Right ventricle myocardium inferior (tissue), 1 donor: ENCODE measurements at regions not wholly inside any gene's neighbourhood (a gene's known extent, or its start where the extent isn't known, plus 50 kb on each side); places are given as distances from the start of the nearest gene placed in this dataset.
"Not testable (repeated sequence)": the region's sequence is repeated elsewhere in the genome, so short reads cannot be mapped to it uniquely, and the experiment has no call there.

Experiments used
- ATAC-seq: fragments of 200-7000 bp; cut with Tn5 transposase; one replicate; pipeline ENCODE4 v1.9.1; 2020; ENCODE audit warnings: mild to moderate bottlenecking, moderate library complexity
- DNase-seq: peaks from one replicate; pipeline ENCODE4 v3.0.0; 2021; ENCODE audit errors: missing footprints
- intact Hi-C: fragments of 100-400 bp; cut with DNase I; formaldehyde crosslinking; loops from one replicate; pipeline ENCODE4 v1.11.0; 2022
- donor health status: DM: no; HTN: yes; CAD: no; lungs with severe emphysema.

GRCh38 chr7:116403265-116403664 is 96.3 kb upstream of the CAV2 start:
- no peak for DNase-seq
- peak; percentile 46 for ATAC-seq
- intact Hi-C loops, result no loop called here

GRCh38 chr7:116404389-116404788 is 95.1 kb upstream of the CAV2 start:
- no peak for ATAC-seq
- no peak for DNase-seq
- intact Hi-C loops, result no loop called here

DNA sequence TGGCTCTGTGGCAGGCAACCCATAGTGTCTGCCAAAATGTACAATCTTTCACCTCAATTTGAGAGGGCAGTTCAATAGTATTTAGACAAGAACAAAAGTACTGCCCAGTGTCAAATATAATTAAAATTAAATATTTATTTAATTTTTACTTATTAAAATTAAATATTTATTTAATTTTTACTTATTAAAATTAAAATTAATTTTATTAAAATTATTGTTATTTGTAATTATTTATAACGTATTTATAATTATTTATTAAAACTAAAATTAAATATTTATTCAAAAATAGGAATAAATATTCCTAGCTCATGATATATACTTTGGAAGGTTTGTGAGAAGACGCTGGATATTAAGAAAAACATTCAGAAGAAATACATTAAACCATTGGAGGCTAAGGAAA is 93.7 kb upstream of the CAV2 start:
- DNase-seq, result no peak
- intact Hi-C loops, result no loop called here
- ATAC-seq, result no peak

GRCh38 chr7:116407165-116407564 is 92.4 kb upstream of the CAV2 start:
- DNase-seq (no peak), ATAC-seq (no peak)
- intact Hi-C loops, result no loop called here

DNA sequence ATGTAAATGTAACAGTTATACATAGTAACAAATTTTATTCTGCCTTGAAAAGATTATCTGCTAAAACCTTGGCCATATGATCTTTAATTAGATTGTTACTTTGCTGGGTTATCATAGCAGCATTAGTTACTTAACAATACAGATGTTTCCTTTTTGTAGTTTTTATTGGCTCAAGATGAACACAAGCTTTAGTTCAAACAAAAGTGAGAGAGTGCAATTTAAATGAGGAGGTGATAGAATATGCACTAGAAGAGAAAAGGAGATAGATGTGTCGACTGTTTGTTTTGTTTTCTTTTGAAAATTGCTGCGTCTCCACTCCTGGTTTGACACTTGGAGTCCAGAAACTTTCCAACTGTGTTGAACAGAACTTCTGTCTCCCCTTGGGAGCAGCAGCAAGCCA is 91.4 kb upstream of the CAV2 start:
- DNase-seq (no peak), ATAC-seq (no peak)
- intact Hi-C loops, result no loop called here

- ATAC-seq, intact Hi-C loops: not testable (repeated sequence)
Measured at GRCh38 chr7:116408831-116409453, 90.6 kb upstream of the CAV2 start.

GRCh38 chr7:116410694-116411093 is 88.8 kb upstream of the CAV2 start:
- DNase-seq, ATAC-seq, intact Hi-C loops: not testable (repeated sequence)

More at GRCh38 chr7:116408831-116409453, 90.6 kb upstream of the CAV2 start:
- not testable (repeated sequence) for DNase-seq

GRCh38 chr7:116417593-116418345 is 81.8 kb upstream of the CAV2 start:
- DNase-seq, result no peak
- intact Hi-C loops, result no loop called here
- ATAC-seq, result no peak

DNA sequence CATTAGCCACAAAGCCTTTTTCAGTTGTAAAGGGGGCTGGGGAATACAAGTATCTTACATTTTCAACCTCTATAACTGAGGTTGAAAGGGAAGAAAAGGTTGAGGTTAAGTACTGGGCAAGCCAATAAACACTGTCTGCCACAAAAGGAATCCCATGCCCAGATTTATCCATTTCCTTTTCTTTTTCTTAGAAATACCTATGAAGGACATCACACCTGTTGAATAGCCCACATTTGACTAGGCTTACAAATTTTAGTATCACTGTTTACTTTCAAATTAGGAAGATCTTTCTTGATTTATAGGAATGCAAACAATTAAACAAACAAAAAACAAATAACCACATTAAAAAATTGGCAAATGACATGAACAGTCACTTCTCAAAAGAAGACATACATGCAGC is 81.0 kb upstream of the CAV2 start:
- DNase-seq (no peak), ATAC-seq (no peak)
- intact Hi-C loops, result no loop called here

- no peak for ATAC-seq
- no peak for DNase-seq
- intact Hi-C loops, result no loop called here
Measured at GRCh38 chr7:116420003-116420402, 79.5 kb upstream of the CAV2 start.

DNA sequence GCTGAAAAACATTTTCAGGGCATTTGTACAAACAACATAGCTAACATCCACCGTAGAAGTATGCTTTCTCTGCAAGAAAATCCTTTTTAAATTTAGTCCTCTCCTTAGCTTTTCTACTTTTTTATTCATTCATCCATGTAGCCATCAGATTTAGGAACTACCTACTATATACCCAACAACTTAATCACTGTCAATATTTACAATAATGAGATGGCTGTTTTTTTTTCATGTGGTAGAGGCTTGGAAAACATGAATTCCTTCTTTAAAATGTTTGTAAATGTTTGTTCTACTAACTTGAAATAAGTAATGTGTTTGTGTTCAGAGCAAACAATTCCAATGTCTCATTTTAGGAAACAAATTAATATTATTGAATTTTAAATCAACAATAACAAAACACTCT is 78.2 kb upstream of the CAV2 start:
- intact Hi-C loops, result no loop called here
- ATAC-seq (no peak), DNase-seq (no peak)

- ATAC-seq (no peak), DNase-seq (no peak)
- intact Hi-C loops, result no loop called here
Measured at GRCh38 chr7:116422683-116423082, 76.9 kb upstream of the CAV2 start.

- intact Hi-C loops, result no loop called here
- DNase-seq (no peak), ATAC-seq (no peak)
Measured at GRCh38 chr7:116423499-116423898, 76.0 kb upstream of the CAV2 start.

GRCh38 chr7:116425647-116426209 is 73.8 kb upstream of the CAV2 start:
- ATAC-seq, result no peak
- intact Hi-C loops, result no loop called here
- no peak for DNase-seq

- no peak for DNase-seq
- intact Hi-C loops, result no loop called here
- no peak for ATAC-seq
Measured at GRCh38 chr7:116426428-116427156, 72.9 kb upstream of the CAV2 start.

DNA sequence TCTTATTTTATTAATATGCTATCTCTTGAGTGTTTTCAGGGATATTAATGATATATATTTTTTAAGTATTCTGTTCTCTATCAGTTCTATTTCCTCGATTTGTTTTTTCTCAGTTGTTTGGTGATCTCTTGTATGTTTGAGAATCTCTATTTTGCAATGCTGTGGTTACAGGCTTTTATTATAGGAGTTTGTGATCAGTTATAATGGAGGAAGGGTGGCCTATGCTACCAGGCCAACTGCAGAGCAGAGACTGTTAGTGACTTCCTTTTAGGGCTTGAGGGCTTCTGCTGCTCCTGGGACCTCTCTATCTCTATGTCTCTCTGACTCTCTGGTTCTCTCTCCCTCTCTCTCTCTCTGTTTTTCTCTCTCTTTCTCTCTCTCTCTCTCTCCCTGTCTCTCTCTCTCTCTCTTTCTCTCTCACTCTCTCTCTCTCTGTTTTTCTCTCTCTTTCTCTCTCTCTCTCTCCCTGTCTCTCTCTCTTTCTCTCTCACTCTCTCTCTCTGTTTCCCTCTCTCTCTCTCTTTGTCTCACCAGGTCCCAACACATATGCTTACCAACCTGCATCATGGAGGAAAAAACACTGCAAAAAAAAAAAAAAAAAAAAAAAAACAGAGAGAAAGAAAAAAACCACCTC is 69.4 kb upstream of the CAV2 start:
- ATAC-seq (no peak), DNase-seq (no peak)
- intact Hi-C loops, result no loop called here

DNA sequence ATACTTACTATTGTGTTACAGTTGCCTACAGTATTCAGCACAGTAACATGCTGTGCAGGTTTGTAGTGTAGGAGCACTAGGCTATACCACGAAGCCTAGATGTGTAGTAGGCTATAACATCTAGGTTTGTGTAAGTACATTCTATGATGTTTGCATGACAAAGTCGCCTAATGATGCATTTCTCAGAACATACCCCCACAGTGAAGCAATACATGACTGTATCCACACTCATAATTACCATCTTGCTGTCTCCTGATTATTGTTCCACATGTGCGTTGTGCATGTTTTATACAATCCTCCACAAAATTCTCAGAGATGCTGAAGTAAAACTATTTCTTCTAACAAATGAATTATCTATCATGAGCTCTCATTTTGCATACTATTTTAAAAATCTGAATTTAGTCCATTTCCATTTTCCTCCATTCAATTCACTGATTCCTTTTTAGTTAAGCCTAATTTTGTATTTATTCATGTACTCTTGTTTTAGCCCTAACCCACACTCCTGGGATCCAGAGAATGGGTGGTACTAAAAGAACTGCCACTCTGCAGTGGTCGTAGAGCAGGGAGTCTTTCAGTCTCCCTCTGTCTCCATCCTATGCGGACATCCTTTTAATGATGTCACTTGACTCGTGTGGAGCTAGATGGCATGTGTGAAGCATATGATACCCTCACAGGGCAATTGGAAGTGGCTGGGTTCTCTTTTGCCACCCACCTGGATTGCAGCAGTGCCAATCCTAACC is 67.6 kb upstream of the CAV2 start:
- ATAC-seq, result no peak
- intact Hi-C loops, result no loop called here
- DNase-seq, result no peak

GRCh38 chr7:116432527-116432916 is 67.0 kb upstream of the CAV2 start:
- DNase-seq (no peak), ATAC-seq (no peak)
- intact Hi-C loops, result no loop called here

GRCh38 chr7:116433246-116433645 is 66.3 kb upstream of the CAV2 start:
- intact Hi-C loops, result no loop called here
- no peak for DNase-seq
- ATAC-seq, result no peak
